ENCODE measurements at regions not wholly inside any gene's neighbourhood (a gene's known extent, or its start where the extent isn't known, plus 50 kb on each side); places are given as distances from the start of the nearest gene placed in this dataset.
"Not testable (repeated sequence)": the region's sequence is repeated elsewhere in the genome, so short reads cannot be mapped to it uniquely, and the experiment has no call there.

DNA sequence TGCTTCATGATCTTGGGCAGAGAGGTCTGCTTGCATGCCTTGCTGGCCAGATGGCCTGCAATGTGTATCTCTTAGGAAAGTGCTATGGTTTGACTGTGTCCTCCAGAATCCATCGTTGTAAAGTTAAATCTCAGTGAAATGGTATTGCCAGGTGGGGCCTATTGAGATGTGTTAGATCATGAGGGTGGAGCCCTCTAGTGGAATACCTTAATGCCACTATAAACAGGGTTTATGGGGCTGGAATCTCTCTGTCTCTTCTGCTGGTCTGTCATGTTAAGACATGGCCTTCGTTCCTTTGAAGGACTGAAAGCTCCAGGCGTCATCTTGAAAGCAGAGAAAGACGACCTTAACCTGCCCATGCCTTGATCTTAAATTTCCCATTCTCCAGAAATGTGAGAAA lies 411.1 kb downstream of the RPIA start:
- not testable (repeated sequence) for H3K9me3 Mint-ChIP-seq; H3K36me3 Mint-ChIP-seq (ENCODE audit: insufficient read depth); DNase-seq (ENCODE audit: low spot score in 2 of 2); H3K27me3 Mint-ChIP-seq; H3K4me3 Mint-ChIP-seq; H3K4me1 Mint-ChIP-seq; H3K27ac Mint-ChIP-seq (ENCODE audit: low read depth); ATAC-seq (replicated peaks; ENCODE audit: extremely low read depth, poor library complexity, severe bottlenecking)

DNA sequence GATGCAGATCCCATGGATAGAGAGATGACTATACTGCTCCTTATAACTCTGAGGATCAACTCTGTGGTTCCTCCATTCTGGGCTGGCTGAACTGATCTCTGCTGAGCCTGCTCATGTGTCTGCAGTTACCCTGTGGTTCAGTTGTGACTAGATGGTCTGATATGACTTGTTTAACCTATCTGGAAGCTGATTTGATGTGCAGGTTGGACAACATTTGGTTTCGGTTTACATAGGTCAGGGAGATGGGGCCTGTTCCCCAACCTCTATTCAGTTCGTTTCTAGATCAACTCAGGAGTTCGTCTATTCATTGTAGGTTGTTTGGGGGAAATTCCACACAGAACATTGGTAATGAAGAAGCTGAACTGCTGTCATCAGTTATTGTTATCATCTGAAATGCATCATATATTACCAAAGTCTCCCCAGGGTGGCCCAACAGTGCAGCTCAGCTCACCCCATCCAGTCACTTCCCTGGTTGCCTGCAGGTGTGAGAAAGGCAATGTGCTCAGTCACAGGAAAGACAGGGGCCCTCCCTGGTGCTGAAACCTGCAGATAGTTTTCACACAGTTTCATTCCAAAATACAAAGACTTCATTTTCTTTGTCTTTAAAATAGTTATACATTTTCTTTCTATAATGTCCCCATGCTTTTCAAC lies 415.0 kb downstream of the RPIA start:
- not testable (repeated sequence) for H3K9me3 Mint-ChIP-seq; H3K27ac Mint-ChIP-seq (ENCODE audit: low read depth); ATAC-seq (replicated peaks; ENCODE audit: extremely low read depth, poor library complexity, severe bottlenecking); H3K27me3 Mint-ChIP-seq; H3K4me1 Mint-ChIP-seq; H3K4me3 Mint-ChIP-seq; DNase-seq (ENCODE audit: low spot score in 2 of 2); H3K36me3 Mint-ChIP-seq (ENCODE audit: insufficient read depth)

DNA sequence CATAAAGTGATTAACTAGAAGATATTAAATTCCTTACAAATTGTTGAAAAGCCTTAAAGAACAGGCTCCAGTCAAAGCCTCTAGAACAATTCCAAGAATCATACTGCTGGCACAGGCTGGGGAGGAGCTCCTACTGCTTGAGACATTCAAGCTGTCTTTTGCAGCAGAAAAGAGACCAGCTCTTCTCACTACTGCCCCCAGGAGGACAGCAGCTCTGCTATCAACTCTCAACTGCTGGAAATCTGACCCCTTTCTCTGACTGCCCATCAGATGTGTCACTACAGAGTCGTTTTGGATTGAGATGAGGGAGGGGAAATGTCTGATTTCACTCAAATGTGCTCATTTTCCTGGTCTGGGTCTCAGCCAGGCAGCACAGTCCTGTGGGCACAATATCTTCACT lies 421.0 kb downstream of the RPIA start:
- DNase-seq (ENCODE audit: low spot score in 2 of 2); ATAC-seq (replicated peaks; ENCODE audit: extremely low read depth, poor library complexity, severe bottlenecking): not testable (repeated sequence)

DNA sequence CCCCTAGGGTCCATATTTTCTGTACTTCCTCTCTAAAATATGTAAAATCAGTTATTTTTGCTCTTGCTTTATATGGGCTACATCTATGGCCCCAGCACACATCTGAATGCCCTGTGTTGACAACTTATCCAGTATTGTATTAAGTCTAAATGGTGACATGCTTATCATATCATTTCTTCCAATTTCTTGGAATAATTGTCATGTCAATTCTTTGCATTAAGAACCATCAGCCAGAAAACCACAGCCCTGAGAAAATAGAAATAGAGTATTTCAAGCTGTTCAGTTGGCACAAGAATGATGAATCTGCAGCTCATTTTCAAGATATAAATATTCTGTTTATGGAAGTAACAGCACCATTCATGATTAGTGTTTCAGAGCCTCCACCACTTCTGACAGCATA lies 421.8 kb downstream of the RPIA start:
- not testable (repeated sequence) for H3K4me3 Mint-ChIP-seq; H3K27me3 Mint-ChIP-seq; H3K36me3 Mint-ChIP-seq (ENCODE audit: insufficient read depth); ATAC-seq (replicated peaks; ENCODE audit: extremely low read depth, poor library complexity, severe bottlenecking); DNase-seq (ENCODE audit: low spot score in 2 of 2); H3K9me3 Mint-ChIP-seq; H3K27ac Mint-ChIP-seq (ENCODE audit: low read depth); H3K4me1 Mint-ChIP-seq

More for the DNA sequence above, 421.0 kb downstream of the RPIA start:
- H3K4me3 Mint-ChIP-seq; H3K36me3 Mint-ChIP-seq (ENCODE audit: insufficient read depth); H3K27me3 Mint-ChIP-seq; H3K27ac Mint-ChIP-seq (ENCODE audit: low read depth); H3K9me3 Mint-ChIP-seq; H3K4me1 Mint-ChIP-seq: not testable (repeated sequence)

DNA sequence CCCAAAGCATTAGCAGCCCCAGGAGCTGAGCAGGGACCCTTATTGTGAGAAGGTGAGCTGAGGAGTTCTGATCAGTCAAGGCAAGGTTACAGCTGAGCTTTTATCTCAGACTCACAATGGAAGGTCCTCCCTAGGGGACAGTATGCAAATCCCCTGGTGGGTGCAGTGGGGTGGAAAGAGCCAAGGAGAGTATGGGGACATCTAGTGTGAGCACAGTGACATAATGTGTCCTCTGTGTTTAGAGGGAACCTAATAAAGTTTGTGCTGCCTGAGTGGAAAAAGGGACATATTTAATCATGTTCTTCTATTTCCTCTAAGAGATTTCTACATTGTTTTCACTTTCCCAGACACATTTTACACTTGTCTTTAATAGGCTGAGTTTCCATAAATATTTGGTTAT lies 438.0 kb downstream of the RPIA start:
- H3K4me1 Mint-ChIP-seq; H3K27ac Mint-ChIP-seq (ENCODE audit: low read depth); H3K36me3 Mint-ChIP-seq (ENCODE audit: insufficient read depth); H3K27me3 Mint-ChIP-seq; H3K9me3 Mint-ChIP-seq; DNase-seq (ENCODE audit: low spot score in 2 of 2); ATAC-seq (replicated peaks; ENCODE audit: extremely low read depth, poor library complexity, severe bottlenecking); H3K4me3 Mint-ChIP-seq: not testable (repeated sequence)

DNA sequence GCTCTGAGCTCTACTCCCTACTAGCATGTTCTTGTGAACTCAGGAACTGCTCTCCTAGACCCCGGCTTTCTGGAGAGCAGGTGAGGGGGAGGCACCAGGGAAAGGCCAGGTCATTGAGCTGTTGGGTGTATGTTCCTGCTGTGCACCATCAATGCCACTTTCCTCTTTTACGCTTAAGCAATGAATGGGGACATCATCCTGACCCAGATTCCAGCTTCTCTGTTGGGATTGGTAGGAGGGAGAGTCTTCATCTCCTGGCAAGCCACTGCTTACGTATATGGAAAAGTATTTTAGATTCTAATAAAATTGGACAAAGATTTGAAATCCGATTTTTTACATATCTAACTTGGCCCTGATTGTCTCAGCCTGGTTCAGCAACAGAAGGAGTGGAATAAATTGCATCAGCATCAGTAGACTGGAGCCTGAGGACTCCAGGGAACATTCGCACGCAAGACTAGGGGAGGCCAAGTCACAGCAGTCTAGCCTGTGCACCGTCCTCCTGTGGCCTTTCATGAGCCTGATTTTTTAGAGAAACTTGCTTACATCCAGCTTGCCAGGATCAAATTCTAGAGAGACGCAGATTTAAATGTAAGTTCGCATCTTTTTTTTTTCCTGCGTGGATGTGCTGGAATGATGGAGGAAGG lies 439.3 kb downstream of the RPIA start:
- H3K27me3 Mint-ChIP-seq; DNase-seq (ENCODE audit: low spot score in 2 of 2); H3K4me1 Mint-ChIP-seq; H3K36me3 Mint-ChIP-seq (ENCODE audit: insufficient read depth); H3K9me3 Mint-ChIP-seq; ATAC-seq (replicated peaks; ENCODE audit: extremely low read depth, poor library complexity, severe bottlenecking); H3K27ac Mint-ChIP-seq (ENCODE audit: low read depth); H3K4me3 Mint-ChIP-seq: not testable (repeated sequence)

DNA sequence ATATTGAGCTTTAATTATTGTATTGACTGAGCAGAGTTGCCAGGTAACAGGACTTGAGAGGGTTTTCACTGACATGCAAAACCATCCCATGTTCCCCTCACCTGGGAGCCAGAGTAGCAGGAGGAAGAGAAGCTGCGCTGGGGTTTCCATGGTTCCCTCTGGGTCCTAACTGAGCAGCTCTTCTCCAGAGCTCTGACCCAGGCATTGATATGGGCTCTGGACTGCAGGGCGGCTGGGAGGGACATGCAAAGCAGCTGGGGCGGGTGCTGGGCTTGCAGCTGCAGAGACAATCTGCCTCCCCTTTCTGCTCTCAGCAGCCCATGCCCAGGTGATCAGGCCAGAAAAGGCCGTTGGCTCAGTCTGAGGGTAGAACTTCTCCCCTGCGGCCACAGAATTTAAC lies 451.5 kb downstream of the RPIA start:
- not testable (repeated sequence) for ATAC-seq (replicated peaks; ENCODE audit: extremely low read depth, poor library complexity, severe bottlenecking)

DNA sequence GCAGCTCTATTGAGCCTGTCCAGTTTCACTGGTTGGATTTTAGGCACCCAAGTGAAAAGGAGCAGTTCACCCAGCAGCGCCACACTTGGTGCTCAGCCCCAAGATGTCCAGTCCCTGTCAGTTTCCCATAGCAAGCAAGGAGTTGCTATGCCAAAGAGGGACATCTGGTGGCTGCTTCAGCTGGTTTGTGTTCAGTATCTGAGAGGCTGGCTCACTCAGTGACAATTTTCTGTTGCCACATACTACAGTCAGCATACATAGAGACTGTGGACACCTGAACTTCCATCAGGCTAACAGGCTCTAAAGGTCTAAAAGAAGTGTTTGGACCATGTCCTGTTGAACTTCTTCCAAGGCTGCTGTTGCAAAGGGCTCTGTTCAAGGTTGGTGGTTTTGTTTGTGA lies 453.9 kb downstream of the RPIA start:
- H3K36me3 Mint-ChIP-seq (ENCODE audit: insufficient read depth); H3K27ac Mint-ChIP-seq (ENCODE audit: low read depth): not testable (repeated sequence)

More for the DNA sequence above, 451.5 kb downstream of the RPIA start:
- not testable (repeated sequence) for DNase-seq (ENCODE audit: low spot score in 2 of 2); H3K27ac Mint-ChIP-seq (ENCODE audit: low read depth); H3K4me1 Mint-ChIP-seq; H3K4me3 Mint-ChIP-seq; H3K36me3 Mint-ChIP-seq (ENCODE audit: insufficient read depth); H3K9me3 Mint-ChIP-seq; H3K27me3 Mint-ChIP-seq

DNA sequence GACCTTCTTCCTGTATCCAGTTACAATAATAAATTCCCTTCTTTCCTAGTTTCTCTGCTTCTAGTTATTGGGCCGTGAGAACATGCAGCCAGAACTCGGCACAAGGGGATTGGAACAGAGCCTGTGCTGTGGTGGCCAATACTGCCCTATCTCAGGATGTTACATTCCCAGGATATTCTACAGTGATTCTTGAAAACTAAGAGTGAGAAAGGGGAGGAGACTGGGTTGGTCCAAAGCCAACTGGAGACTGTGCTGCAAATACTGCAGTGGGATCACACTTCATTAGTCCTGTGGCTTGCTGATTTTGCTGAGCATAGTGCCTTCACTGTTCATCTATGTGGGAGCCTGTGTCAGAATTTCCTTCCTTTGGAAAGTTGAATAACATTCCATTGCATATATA lies 456.8 kb downstream of the RPIA start:
- not testable (repeated sequence) for H3K36me3 Mint-ChIP-seq (ENCODE audit: insufficient read depth); DNase-seq (ENCODE audit: low spot score in 2 of 2); H3K4me1 Mint-ChIP-seq; H3K4me3 Mint-ChIP-seq; ATAC-seq (replicated peaks; ENCODE audit: extremely low read depth, poor library complexity, severe bottlenecking); H3K27ac Mint-ChIP-seq (ENCODE audit: low read depth); H3K9me3 Mint-ChIP-seq
- peaks cover 10% of the 10 kb centered on the region for H3K27me3 Mint-ChIP-seq

More for the DNA sequence above, 453.9 kb downstream of the RPIA start:
- H3K4me1 Mint-ChIP-seq; ATAC-seq (replicated peaks; ENCODE audit: extremely low read depth, poor library complexity, severe bottlenecking); H3K4me3 Mint-ChIP-seq; H3K9me3 Mint-ChIP-seq; DNase-seq (ENCODE audit: low spot score in 2 of 2): not testable (repeated sequence)
- H3K27me3 Mint-ChIP-seq: peaks cover 10% of the 10 kb centered on the region

DNA sequence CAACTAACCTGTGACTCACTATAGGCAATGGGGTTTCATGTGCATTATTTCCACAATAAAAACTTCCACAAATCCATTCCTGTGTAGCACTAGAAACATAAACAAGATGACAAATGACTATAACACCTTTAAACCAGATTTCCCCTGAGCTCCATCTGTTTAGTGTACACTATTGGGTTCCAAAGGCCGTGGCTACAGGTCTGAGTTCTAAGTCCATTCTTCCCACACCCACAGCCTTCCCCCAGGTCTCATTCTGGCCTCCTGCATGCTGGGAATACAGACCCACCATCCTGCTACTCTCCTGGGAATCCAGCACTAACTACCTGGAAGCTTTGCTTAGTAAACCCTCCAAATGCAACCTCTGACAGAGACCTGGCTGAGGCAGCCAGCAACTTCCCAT lies 460.2 kb downstream of the RPIA start:
- not testable (repeated sequence) for DNase-seq (ENCODE audit: low spot score in 2 of 2); H3K4me3 Mint-ChIP-seq; H3K4me1 Mint-ChIP-seq; H3K36me3 Mint-ChIP-seq (ENCODE audit: insufficient read depth); H3K27ac Mint-ChIP-seq (ENCODE audit: low read depth); H3K9me3 Mint-ChIP-seq; ATAC-seq (replicated peaks; ENCODE audit: extremely low read depth, poor library complexity, severe bottlenecking)
- peaks cover 10% of the 10 kb centered on the region for H3K27me3 Mint-ChIP-seq

DNA sequence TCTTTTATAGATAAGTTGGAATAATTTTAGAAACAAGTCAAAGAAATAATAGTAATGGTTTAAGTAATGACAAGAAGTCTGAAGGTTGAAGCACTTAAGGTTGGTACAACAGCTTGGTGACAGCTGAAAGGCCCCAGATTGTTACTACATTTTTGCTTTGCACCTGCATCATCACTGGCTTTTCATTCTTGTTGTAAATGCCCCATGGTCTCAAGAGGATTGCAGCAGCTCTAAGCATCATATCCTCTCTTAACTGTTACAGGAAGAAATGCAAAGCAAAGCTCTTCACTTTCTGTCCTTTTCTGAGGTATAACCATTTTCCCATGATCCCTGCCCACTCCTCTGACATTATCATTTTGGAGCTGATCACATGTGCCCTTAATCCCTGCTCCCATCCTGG lies 461.0 kb downstream of the RPIA start:
- DNase-seq (ENCODE audit: low spot score in 2 of 2); H3K4me1 Mint-ChIP-seq; ATAC-seq (replicated peaks; ENCODE audit: extremely low read depth, poor library complexity, severe bottlenecking); H3K27me3 Mint-ChIP-seq; H3K4me3 Mint-ChIP-seq; H3K36me3 Mint-ChIP-seq (ENCODE audit: insufficient read depth); H3K9me3 Mint-ChIP-seq; H3K27ac Mint-ChIP-seq (ENCODE audit: low read depth): not testable (repeated sequence)

DNA sequence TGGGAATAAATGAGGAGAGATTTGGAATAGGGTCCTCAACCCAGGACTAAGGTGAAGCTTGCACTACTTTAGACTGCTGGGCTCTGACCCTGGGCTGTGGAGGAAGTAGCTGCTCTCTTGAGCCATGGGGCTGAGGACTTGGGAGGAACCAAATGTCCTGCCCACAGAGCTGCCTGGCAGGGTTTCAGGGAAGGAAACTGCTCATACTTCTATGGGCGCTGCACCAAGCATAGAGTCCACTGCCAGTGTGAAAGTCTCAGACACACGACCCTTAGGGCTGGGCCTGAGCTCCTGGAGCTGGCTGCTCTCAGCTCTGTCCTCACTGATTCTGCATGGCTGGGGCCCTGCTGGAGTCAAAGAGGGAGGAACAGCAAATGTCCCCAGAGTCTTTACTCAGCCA lies 461.7 kb downstream of the RPIA start:
- H3K4me3 Mint-ChIP-seq; H3K27ac Mint-ChIP-seq (ENCODE audit: low read depth); ATAC-seq (replicated peaks; ENCODE audit: extremely low read depth, poor library complexity, severe bottlenecking); H3K9me3 Mint-ChIP-seq; H3K4me1 Mint-ChIP-seq; DNase-seq (ENCODE audit: low spot score in 2 of 2); H3K36me3 Mint-ChIP-seq (ENCODE audit: insufficient read depth); H3K27me3 Mint-ChIP-seq: not testable (repeated sequence)

DNA sequence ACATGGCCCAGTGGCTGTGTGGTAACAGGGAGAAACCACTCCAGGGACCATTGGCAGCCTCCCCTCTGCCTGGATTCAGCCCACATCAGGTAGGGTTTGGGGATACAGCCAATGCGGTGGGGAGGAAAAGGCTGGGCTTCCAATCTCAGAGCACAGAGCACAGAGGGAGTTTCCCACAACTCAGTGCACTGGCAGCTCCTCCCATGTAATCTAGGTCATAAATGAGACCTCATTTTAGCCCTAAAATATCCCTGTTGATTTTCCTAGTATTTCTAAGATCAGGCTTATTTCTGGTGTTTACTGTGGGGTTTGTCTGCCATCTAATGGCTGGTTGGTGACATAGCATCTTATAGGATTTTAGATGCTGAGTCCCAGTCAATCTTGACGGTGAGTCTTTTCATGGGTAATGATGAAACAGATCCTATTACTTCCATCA lies 462.8 kb downstream of the RPIA start:
- H3K36me3 Mint-ChIP-seq (ENCODE audit: insufficient read depth); H3K27me3 Mint-ChIP-seq; H3K27ac Mint-ChIP-seq (ENCODE audit: low read depth); ATAC-seq (replicated peaks; ENCODE audit: extremely low read depth, poor library complexity, severe bottlenecking); H3K9me3 Mint-ChIP-seq; H3K4me1 Mint-ChIP-seq; DNase-seq (ENCODE audit: low spot score in 2 of 2); H3K4me3 Mint-ChIP-seq: not testable (repeated sequence)
